ENCODE measurements at regions not wholly inside any gene's neighbourhood (a gene's known extent, or its start where the extent isn't known, plus 50 kb on each side); places are given as distances from the start of the nearest gene placed in this dataset.
"Not testable (repeated sequence)": the region's sequence is repeated elsewhere in the genome, so short reads cannot be mapped to it uniquely, and the experiment has no call there.

- TF ChIP-seq CTCF (IDR thresholded peaks at IDR 0.05; ENCODE audit: low read depth, low read length); MAX (IDR thresholded peaks at IDR 0.05; ENCODE audit: low read depth, low read length); POLR2A (IDR thresholded peaks at IDR 0.05; ENCODE audit: extremely low read depth, insufficient read length): not testable (repeated sequence)
Measured at GRCh38 chr15:26026671-26027070, 163.5 kb upstream of the ATP10A start.
